ENCODE measurements at regions not wholly inside any gene's neighbourhood (a gene's known extent, or its start where the extent isn't known, plus 50 kb on each side); places are given as distances from the start of the nearest gene placed in this dataset.
A peak's percentile ranks its signal among the peaks of the same experiment; 100 is the strongest.

GRCh38 chr20:42020316-42020715 is 402.1 kb upstream of the CHD6 start:
- no peak overlapping the region for H3K4me3 ChIP-seq (ENCODE audit: low read depth, low read length)
- POLR2A ChIA-PET, result no interaction called here
- Mint-ChIP-seq H3K27me3 (ENCODE audit: insufficient read depth, unreplicated experiment) (no peaks in the 10 kb centered on the region), H3K9me3 (ENCODE audit: unreplicated experiment) (no peaks in the 10 kb centered on the region), H3K4me1 (ENCODE audit: low read depth, unreplicated experiment) (no peaks in the 10 kb centered on the region), H3K27ac (ENCODE audit: unreplicated experiment) (no peak overlapping the region), H3K36me3 (ENCODE audit: insufficient read depth, unreplicated experiment) (no peaks in the 10 kb centered on the region), H3K4me3 (ENCODE audit: unreplicated experiment) (no peak overlapping the region)
- H3K27me3 ChIP-seq (replicated peaks; ENCODE audit: control insufficient read depth, insufficient read depth, low read length), result 0 out of 2 replicates have a peak, but pooled peaks cover 1% of the 10 kb centered on the region
- CTCF ChIA-PET, result no interaction called here
- intact Hi-C loops (cut with micrococcal nuclease; ENCODE audit: unreplicated experiment), result no loop called here
- DNase-seq, result no peak
- no TSS peak for BruUV-seq (replicated peaks)
- H3K4me1 ChIP-seq, result no peaks in the 10 kb centered on the region
- H3K9me3 ChIP-seq, result no peaks in the 10 kb centered on the region
- TF ChIP-seq CTCF (IDR thresholded peaks at IDR 0.05; ENCODE audit: insufficient read depth in 1 of 2, low read depth in 1 of 2, low read length in 1 of 2, severe bottlenecking in 1 of 2, unreplicated experiment in 1 of 2), result peak in 1 of 2 experiments; percentile 15
- H3K36me3 ChIP-seq (ENCODE audit: control insufficient read depth, insufficient read depth, low read length), result no peaks in the 10 kb centered on the region

GRCh38 chr20:42018979-42019378 is 400.8 kb upstream of the CHD6 start:
- Histone ChIP-seq H3K4me3 (ENCODE audit: low read depth, low read length) (no peak overlapping the region), H3K27me3 (replicated peaks; ENCODE audit: control insufficient read depth, insufficient read depth, low read length) (0 out of 2 replicates have a peak, but pooled peaks cover 1% of the 10 kb centered on the region), H3K36me3 (ENCODE audit: control insufficient read depth, insufficient read depth, low read length) (no peaks in the 10 kb centered on the region), H3K4me1 (no peaks in the 10 kb centered on the region), H3K9me3 (no peaks in the 10 kb centered on the region)
- ChIA-PET POLR2A (no interaction called here), CTCF (interaction anchor here (0.9 to 2.1 kb wide), 5 partner anchors 62 to 657 kb away, joined by 3 to 7 read pairs (median 4); no protein-coding TSS in a partner anchor)
- peaks cover 2% of the 10 kb centered on the region for H3K27me3 Mint-ChIP-seq (ENCODE audit: insufficient read depth, unreplicated experiment)
- H3K27ac Mint-ChIP-seq (ENCODE audit: unreplicated experiment), result no peak overlapping the region
- H3K4me1 Mint-ChIP-seq (ENCODE audit: low read depth, unreplicated experiment), result no peaks in the 10 kb centered on the region
- no TSS peak for BruUV-seq (replicated peaks)
- H3K9me3 Mint-ChIP-seq (ENCODE audit: unreplicated experiment), result no peaks in the 10 kb centered on the region
- peak; percentile 55 to 69 for TF ChIP-seq CTCF (IDR thresholded peaks at IDR 0.05; ENCODE audit: insufficient read depth in 1 of 2, low read depth in 1 of 2, low read length in 1 of 2, severe bottlenecking in 1 of 2, unreplicated experiment in 1 of 2)
- intact Hi-C loops (cut with micrococcal nuclease; ENCODE audit: unreplicated experiment), result loop anchor here (1.0 to 10.0 kb wide), 2 partner anchors 63 to 284 kb away; no protein-coding TSS in a partner anchor
- H3K4me3 Mint-ChIP-seq (ENCODE audit: unreplicated experiment), result no peak overlapping the region
- no peaks in the 10 kb centered on the region for H3K36me3 Mint-ChIP-seq (ENCODE audit: insufficient read depth, unreplicated experiment)
- DNase-seq, result peak in 1 of 2 experiments; percentile 34

- no peak overlapping the region for H3K27ac Mint-ChIP-seq (ENCODE audit: unreplicated experiment)
- H3K9me3 ChIP-seq, result peaks cover 22% of the 10 kb centered on the region
- no TSS peak for BruUV-seq (replicated peaks)
- H3K27me3 ChIP-seq (replicated peaks; ENCODE audit: control insufficient read depth, insufficient read depth, low read length), result no peaks in the 10 kb centered on the region
- CTCF ChIA-PET, result no interaction called here
- POLR2A ChIA-PET, result no interaction called here
- no peak overlapping the region for H3K4me3 Mint-ChIP-seq (ENCODE audit: unreplicated experiment)
- no peak for TF ChIP-seq CTCF (IDR thresholded peaks at IDR 0.05; ENCODE audit: insufficient read depth in 1 of 2, low read depth in 1 of 2, low read length in 1 of 2, severe bottlenecking in 1 of 2, unreplicated experiment in 1 of 2)
- peaks cover 39% of the 10 kb centered on the region for H3K9me3 Mint-ChIP-seq (ENCODE audit: unreplicated experiment)
- H3K36me3 ChIP-seq (ENCODE audit: control insufficient read depth, insufficient read depth, low read length), result no peaks in the 10 kb centered on the region
- H3K36me3 Mint-ChIP-seq (ENCODE audit: insufficient read depth, unreplicated experiment), result no peaks in the 10 kb centered on the region
- intact Hi-C loops (cut with micrococcal nuclease; ENCODE audit: unreplicated experiment), result loop anchor here (10.0 kb wide), 1 partner anchor 275 kb away; no protein-coding TSS in a partner anchor
- H3K27me3 Mint-ChIP-seq (ENCODE audit: insufficient read depth, unreplicated experiment), result peaks cover 2% of the 10 kb centered on the region
- H3K4me1 Mint-ChIP-seq (ENCODE audit: low read depth, unreplicated experiment), result no peaks in the 10 kb centered on the region
- H3K4me1 ChIP-seq, result no peaks in the 10 kb centered on the region
- H3K4me3 ChIP-seq (ENCODE audit: low read depth, low read length), result no peak overlapping the region
- no peak for DNase-seq
These were observed 391.9 kb upstream of the CHD6 start for GRCh38 chr20:42010090-42010489.

Data from Caco-2 (cell line).